IMR-90 (cell line): ENCODE measurements at regions not wholly inside any gene's neighbourhood (a gene's known extent, or its start where the extent isn't known, plus 50 kb on each side); places are given as distances from the start of the nearest gene placed in this dataset.

Experiments
- BHLHE40 ChIP-seq: fragments of 150-350 bp; IDR thresholded peaks from 2 replicates; pipeline ENCODE4 v1.6.1; 2016; ENCODE audit warnings: mild to moderate bottlenecking, low read depth, low read length
- CEBPB ChIP-seq: IDR thresholded peaks from 2 replicates; pipeline ENCODE4 v1.6.1; 2012; ENCODE audit warnings: low read depth, low read length, improper control_type of control experiment
- MAFK ChIP-seq: IDR thresholded peaks from 2 replicates; pipeline ENCODE4 v1.6.1; 2012; ENCODE audit warnings: low read depth, low read length, improper control_type of control experiment
- MAZ ChIP-seq: IDR thresholded peaks from 2 replicates; pipeline ENCODE4 v1.6.1; 2012; ENCODE audit warnings: low read depth, mild to moderate bottlenecking, low read length, improper control_type of control experiment, moderate library complexity, borderline replicate concordance
- MXI1 ChIP-seq: IDR thresholded peaks from 2 replicates; pipeline ENCODE4 v1.6.1; 2012; ENCODE audit warnings: low read depth, mild to moderate bottlenecking, low read length, moderate library complexity, borderline replicate concordance
- NFE2L2 ChIP-seq: fragments of 150-350 bp; IDR thresholded peaks from 2 replicates; pipeline ENCODE4 v1.6.1; 2016; ENCODE audit warnings: low read depth, mild to moderate bottlenecking, low read length
- POLR2A ChIP-seq: IDR thresholded peaks from 2 replicates; pipeline ENCODE4 v1.6.1; 2012; ENCODE audit warnings: mild to moderate bottlenecking, low read depth, low read length
- RAD21 ChIP-seq: IDR thresholded peaks from 2 replicates; pipeline ENCODE4 v1.6.1; 2012; ENCODE audit warnings: low read length, improper control_type of control experiment
- RCOR1 ChIP-seq: IDR thresholded peaks from 2 replicates; pipeline ENCODE4 v1.6.1; 2012; ENCODE audit warnings: mild to moderate bottlenecking, low read length, improper control_type of control experiment; ENCODE audit not compliant: insufficient replicate concordance
- RFX5 ChIP-seq: IDR thresholded peaks from 2 replicates; pipeline ENCODE4 v1.8.0; 2012; ENCODE audit warnings: low read depth, mild to moderate bottlenecking, low read length, moderate library complexity
- SMC3 ChIP-seq: fragments of 150-350 bp; IDR thresholded peaks from 2 replicates; pipeline ENCODE4 v1.6.1; 2016; ENCODE audit warnings: low read depth, mild to moderate bottlenecking, antibody characterized with exemption, low read length, moderate library complexity
- TF ChIP-seq, protein P1 (sequence below): conservative IDR thresholded peaks from 2 replicates; pipeline ENCODE4 v1.5.1; 2012; ENCODE audit warnings: mild to moderate bottlenecking, low read depth, low read length, improper control_type of control experiment
- TF ChIP-seq, protein P2 (sequence below): fragments of 150-350 bp; IDR thresholded peaks from 2 replicates; pipeline ENCODE4 v1.6.1; 2016; ENCODE audit warnings: low read depth, mild to moderate bottlenecking, low read length, moderate library complexity, borderline replicate concordance
- TF ChIP-seq, protein P3 (sequence below): fragments of 150-350 bp; IDR thresholded peaks from 2 replicates; pipeline ENCODE4 v1.6.1; 2017; ENCODE audit warnings: mild to moderate bottlenecking, antibody characterized with exemption, low read length, low read depth

DNA sequence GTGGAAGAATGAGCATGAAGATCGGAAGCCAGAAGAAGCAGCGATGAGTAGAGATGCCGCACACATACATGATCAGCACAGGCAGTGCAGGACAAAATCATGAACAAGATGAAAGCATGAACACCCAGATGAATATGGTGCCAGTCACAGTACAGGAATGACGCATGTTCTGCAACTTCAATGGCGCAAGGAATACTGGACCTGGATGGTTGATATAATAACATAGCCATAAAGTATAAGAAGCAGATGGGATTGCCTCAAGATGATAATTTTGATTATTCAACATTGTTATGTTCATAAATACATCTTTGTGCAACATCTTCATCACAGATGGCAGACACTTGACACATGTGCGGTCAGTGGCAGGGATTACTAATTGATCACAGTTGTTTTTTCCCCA, 59.7 kb upstream of the SLCO3A1 start:
- TF ChIP-seq RCOR1 (no peak), POLR2A (no peak), MAFK (no peak), CEBPB (no peak), MAZ (no peak), MXI1 (no peak), NFE2L2 (no peak), RFX5 (no peak), BHLHE40 (no peak), RAD21 (no peak), SMC3 (no peak)
- TF ChIP-seq, protein P1, sequence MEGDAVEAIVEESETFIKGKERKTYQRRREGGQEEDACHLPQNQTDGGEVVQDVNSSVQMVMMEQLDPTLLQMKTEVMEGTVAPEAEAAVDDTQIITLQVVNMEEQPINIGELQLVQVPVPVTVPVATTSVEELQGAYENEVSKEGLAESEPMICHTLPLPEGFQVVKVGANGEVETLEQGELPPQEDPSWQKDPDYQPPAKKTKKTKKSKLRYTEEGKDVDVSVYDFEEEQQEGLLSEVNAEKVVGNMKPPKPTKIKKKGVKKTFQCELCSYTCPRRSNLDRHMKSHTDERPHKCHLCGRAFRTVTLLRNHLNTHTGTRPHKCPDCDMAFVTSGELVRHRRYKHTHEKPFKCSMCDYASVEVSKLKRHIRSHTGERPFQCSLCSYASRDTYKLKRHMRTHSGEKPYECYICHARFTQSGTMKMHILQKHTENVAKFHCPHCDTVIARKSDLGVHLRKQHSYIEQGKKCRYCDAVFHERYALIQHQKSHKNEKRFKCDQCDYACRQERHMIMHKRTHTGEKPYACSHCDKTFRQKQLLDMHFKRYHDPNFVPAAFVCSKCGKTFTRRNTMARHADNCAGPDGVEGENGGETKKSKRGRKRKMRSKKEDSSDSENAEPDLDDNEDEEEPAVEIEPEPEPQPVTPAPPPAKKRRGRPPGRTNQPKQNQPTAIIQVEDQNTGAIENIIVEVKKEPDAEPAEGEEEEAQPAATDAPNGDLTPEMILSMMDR, result no peak
- TF ChIP-seq, protein P2, sequence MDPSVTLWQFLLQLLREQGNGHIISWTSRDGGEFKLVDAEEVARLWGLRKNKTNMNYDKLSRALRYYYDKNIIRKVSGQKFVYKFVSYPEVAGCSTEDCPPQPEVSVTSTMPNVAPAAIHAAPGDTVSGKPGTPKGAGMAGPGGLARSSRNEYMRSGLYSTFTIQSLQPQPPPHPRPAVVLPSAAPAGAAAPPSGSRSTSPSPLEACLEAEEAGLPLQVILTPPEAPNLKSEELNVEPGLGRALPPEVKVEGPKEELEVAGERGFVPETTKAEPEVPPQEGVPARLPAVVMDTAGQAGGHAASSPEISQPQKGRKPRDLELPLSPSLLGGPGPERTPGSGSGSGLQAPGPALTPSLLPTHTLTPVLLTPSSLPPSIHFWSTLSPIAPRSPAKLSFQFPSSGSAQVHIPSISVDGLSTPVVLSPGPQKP, result no peak
- TF ChIP-seq, protein P3, sequence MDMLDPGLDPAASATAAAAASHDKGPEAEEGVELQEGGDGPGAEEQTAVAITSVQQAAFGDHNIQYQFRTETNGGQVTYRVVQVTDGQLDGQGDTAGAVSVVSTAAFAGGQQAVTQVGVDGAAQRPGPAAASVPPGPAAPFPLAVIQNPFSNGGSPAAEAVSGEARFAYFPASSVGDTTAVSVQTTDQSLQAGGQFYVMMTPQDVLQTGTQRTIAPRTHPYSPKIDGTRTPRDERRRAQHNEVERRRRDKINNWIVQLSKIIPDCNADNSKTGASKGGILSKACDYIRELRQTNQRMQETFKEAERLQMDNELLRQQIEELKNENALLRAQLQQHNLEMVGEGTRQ, result no peak
